GM19468 (cell line): ENCODE measurements at regions not wholly inside any gene's neighbourhood (a gene's known extent, or its start where the extent isn't known, plus 50 kb on each side); places are given as distances from the start of the nearest gene placed in this dataset.
"Not testable (repeated sequence)": the region's sequence is repeated elsewhere in the genome, so short reads cannot be mapped to it uniquely, and the experiment has no call there.

Source experiments
- ATAC-seq: cut with Tn5 transposase; IDR thresholded peaks from one replicate; pipeline ENCODE4 v1.9.1; 2021; ENCODE audit warnings: mild to moderate bottlenecking, moderate library complexity, moderate number of reproducible peaks; ENCODE audit not compliant: unreplicated experiment; ENCODE audit errors: extremely low read depth

GRCh38 chr1:232334811-232335210, 295.1 kb downstream of the SIPA1L2 start:
- ATAC-seq = no peak

GRCh38 chr1:232334246-232334645, 295.7 kb downstream of the SIPA1L2 start:
- no peak for ATAC-seq

GRCh38 chr1:232333419-232333767, 296.5 kb downstream of the SIPA1L2 start:
- no peak for ATAC-seq

- not testable (repeated sequence) for ATAC-seq
Measured at GRCh38 chr1:232332710-232333418, 297.1 kb downstream of the SIPA1L2 start.

GRCh38 chr1:232329103-232329813, 300.7 kb downstream of the SIPA1L2 start:
- no peak for ATAC-seq

- ATAC-seq = no peak
Measured at GRCh38 chr1:232328486-232329102, 301.3 kb downstream of the SIPA1L2 start.

- no peak for ATAC-seq
Measured at GRCh38 chr1:232327899-232328298, 302.0 kb downstream of the SIPA1L2 start.

- ATAC-seq = no peak
Measured at GRCh38 chr1:232327269-232327668, 302.7 kb downstream of the SIPA1L2 start.

- ATAC-seq = no peak
Measured at GRCh38 chr1:232322162-232322734, 307.7 kb downstream of the SIPA1L2 start.

- no peak for ATAC-seq
Measured at GRCh38 chr1:232319518-232320210, 310.3 kb downstream of the SIPA1L2 start.

GRCh38 chr1:232319072-232319471, 310.9 kb downstream of the SIPA1L2 start:
- ATAC-seq = no peak

- ATAC-seq = no peak
Measured at GRCh38 chr1:232318143-232318542, 311.8 kb downstream of the SIPA1L2 start.

- no peak for ATAC-seq
Measured at GRCh38 chr1:232317350-232317749, 312.6 kb downstream of the SIPA1L2 start.

- no peak for ATAC-seq
Measured at GRCh38 chr1:232316864-232317263, 313.1 kb downstream of the SIPA1L2 start.

- not testable (repeated sequence) for ATAC-seq
Measured at GRCh38 chr1:232313876-232314275, 316.1 kb downstream of the SIPA1L2 start.

- ATAC-seq = no peak
Measured at GRCh38 chr1:232310541-232310940, 319.4 kb downstream of the SIPA1L2 start.

GRCh38 chr1:232308616-232309015, 321.3 kb downstream of the SIPA1L2 start:
- no peak for ATAC-seq

- ATAC-seq = no peak
Measured at GRCh38 chr1:232307296-232308017, 322.5 kb downstream of the SIPA1L2 start.

GRCh38 chr1:232306269-232306961, 323.5 kb downstream of the SIPA1L2 start:
- ATAC-seq = no peak
